ENCODE measurements at regions not wholly inside any gene's neighbourhood (a gene's known extent, or its start where the extent isn't known, plus 50 kb on each side); places are given as distances from the start of the nearest gene placed in this dataset.

DNA sequence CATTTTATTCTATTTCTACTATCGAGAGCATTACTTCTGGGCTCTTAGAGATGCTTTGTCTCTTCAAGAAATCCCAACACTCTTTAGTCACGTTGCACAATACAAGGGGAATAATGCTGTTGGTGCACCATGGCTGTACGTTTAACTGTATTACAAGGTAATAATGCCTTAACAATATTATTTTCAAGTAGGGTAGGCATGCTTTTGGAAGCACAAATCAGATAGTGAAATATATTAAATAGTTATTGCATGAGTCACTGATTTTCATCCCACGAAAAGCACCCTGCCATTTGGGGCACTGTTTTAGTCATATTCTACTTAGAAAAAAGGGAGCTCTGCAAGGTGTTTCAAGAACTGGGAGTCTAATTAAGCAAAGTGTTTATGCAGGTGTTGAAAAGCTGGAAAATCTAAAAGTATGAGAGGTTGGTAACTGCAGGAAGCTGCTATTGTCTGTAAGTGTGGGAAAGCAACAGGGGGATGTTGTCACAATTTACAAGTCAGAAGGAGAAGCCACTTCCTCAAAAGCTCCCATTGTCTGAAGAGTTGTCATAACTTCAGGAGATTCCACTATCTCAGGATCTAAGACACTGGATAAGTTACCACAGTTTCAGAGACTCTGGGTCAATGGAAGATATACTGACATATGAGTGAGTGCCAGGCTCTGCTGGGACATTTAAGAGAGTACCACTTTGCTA lies 218.2 kb downstream of the JRKL start:
- no peak for DNase-seq (ENCODE audit: low read depth in 2 of 2)

DNA sequence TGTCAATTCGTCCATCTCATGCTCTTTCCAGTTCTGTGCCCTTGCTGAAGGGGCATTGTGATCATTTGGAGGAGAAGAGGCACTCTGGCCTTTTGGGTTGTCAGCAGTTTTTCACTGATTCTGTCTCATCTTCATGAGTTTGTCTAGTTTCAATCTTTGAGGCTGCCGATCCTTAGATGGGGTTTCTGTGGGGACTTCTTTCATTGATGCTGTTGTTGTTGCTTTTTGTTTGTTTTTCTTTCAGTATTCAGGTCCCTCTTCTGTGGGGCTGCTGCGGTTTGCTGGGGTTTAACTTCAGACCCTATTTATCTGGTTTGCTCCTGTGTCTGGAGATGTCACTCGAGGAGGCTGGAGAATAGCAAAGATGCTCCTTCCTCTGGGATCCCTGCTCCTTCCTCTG lies 224.3 kb downstream of the JRKL start:
- DNase-seq (ENCODE audit: low read depth in 2 of 2) = no peak

DNA sequence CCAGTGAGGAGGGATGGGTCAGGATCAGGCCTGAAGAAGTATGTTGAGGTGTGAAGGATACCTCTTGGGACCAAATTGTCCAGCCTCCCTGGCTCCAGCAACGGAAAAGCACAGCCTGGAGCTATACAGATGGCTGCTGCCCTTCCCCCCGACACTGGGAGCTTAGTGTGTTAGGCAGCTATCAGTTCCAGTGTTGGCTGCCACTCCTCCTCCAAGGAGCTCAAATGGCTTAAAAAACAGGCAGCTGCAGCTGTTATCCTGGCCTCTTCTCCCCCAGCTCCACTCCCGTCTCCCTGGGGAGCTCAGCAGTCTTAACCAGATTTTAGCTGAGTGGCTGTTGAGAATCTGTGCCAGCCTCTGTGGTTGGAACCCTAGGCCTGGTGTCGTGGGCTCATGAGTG lies 225.0 kb downstream of the JRKL start:
- no peak for DNase-seq (ENCODE audit: low read depth in 2 of 2)

DNA sequence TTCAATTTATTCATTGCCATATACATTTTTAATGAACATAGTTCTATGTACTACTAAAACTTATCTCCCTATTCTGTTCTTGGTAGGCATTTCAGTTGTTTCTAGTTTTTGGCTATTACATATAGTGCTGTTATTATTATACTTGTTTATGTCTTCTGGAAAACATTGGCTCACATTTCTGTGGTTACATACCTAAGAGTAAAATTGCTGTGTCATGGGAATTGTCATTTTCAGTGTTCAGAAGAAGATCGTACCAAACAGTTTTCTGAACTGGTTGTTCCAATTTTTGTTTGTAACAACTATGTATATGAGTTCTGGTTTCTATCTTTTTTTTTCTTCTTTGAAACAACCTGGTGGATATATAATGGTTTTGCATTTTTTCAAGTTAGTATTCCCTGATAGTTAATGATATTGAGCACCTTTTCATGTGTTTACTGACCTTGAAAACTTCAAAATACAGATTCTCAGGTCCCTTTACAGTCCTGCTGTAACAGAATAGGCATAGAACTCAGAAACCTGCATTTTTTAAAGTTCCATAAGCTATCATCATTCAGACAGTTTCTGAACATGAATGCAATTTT lies 230.7 kb downstream of the JRKL start:
- no peak for DNase-seq (ENCODE audit: low read depth in 2 of 2)

DNA sequence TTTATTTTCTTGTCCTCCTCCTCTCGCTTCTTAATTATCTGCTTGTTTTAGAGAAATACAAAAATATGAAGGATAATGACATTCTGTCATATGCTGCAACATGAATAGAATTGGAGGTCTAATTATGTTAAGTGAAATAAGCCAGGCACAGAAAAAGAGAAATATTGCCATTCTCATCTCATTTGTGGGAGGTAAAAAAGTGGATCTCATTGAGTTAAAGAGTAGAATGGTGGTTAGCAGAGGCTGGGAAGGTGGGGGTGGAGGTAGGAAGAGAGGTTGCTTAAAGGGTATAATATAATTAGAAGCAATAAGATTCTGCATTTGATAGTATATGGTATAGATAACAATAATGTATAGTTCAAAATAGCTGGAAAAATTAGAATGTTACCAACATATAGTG lies 231.3 kb downstream of the JRKL start:
- DNase-seq (ENCODE audit: low read depth in 2 of 2) = no peak

DNA sequence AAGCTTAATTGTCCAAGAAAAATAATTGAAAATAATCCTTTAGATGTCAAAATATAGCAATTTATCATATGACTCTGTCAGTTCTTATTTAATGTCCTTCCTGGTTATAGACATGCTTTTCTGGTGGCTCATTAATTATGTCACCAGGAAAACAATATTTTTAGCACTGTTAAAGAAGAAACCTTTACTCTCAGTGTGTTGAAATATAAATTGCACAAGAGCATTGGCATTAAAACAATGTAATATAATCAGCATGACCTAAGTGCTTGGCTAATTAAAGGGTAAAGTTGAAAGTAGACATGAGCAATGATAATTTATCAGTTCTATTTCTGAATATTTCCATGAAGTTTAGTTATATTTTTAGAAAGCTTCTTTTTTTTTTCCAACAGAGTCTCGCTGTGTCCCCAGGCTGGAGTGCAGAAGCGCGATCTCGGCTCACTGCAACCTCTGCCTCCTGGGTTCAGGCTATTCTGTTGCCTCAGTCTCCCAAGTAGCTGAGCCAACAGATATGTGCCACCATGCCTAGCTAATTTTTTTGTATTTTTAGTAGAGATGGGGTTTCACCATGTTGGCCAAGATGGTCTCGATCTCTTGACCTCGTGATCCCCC lies 232.3 kb downstream of the JRKL start:
- DNase-seq (ENCODE audit: low read depth in 2 of 2) = no peak

DNA sequence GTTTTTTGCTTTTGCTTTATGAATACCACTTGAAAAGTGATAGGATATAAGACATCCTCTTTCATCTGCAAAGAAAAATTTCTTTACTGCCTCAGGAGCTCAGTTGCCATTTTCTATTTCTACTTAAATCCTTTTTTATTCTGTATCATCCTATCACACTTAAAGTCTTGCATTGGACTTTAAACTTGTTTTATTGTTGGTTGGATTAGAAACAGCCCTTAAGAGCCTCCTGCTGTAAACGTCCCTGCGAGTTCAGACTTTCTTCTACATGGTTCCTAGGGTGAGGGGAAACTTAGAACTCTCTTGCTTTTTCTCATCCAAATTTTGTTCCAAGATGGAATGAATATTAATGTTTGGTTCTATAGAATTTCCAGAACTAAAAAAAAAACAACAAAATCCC lies 234.3 kb downstream of the JRKL start:
- DNase-seq (ENCODE audit: low read depth in 2 of 2) = no peak

DNA sequence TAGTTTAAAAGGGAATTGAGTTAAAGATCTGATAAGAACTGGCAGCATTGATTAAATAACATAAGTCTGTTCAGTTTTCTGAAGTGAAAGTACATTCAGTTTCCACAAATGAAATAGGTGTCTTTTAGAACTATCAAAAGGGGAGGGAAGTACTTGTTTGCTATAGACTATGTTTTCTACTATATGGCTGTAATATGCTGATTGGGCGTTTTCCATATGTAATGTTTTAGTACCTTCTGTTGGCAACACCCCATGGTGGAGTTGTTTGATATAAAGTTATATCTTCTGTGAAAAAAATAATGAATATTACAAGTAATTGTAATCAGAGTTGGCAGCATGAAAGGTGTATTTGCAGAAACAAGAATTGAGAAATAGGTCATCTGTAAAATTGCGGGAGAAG lies 237.6 kb downstream of the JRKL start:
- no peak for DNase-seq (ENCODE audit: low read depth in 2 of 2)

DNA sequence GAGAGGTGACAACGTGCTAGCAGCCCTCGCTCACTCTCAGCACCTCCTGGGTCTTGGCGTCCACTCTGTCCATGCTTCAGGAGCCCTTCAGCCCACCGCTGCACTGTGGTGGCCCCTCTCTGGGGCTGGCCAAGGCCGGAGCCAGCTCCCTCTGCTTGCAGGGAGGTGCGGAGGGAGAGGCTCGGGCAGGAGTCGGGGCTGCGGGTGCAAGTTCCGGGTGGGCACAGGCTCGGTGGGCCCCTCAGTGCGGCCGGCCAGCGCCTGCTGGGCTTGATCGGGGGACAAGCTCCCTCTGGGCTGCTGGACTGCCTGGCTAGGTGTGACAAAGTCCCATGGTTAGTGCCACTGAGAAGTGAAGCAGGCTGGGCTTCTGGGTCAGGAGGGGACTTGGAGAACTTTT lies 245.8 kb downstream of the JRKL start:
- DNase-seq (ENCODE audit: low read depth in 2 of 2) = no peak

DNA sequence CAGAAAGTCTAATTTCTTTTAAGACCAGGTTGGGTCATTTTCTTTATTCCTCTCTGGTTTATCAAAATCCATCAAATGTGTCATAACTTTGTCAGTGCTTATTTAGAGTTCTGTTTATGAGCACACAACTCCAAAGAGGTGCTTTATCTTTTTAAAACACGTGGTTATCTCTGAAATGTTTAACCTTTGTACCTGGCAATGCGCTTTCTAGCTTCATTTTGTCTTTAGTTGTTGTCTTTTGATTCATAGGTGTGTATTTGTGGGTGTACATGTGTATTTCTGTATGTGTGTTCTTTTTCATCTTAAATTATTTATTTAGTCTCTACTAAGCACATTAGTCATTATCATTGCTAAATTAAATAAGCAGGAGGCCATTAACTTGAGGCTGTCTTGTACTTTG lies 251.4 kb downstream of the JRKL start:
- no peak for DNase-seq (ENCODE audit: low read depth in 2 of 2)

DNA sequence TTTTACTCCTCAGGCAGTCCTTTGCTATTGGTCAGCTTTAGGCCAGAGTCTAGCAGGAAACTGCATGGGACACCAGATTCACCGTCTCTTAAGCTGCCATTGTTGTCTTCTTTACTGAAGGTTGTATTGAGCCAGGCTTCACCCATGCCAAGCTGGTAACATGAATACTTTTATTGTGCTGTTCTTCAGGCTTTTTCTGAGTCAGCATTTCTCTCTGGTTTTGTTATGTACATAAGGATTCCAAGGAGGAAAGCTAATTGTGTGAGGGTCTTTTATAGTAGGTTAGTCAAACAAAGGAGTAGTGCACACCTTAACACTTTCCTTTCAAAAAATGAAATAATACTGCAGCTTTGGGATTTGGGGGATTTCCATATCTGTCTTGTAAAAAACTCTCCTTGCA lies 252.8 kb downstream of the JRKL start:
- no peak for DNase-seq (ENCODE audit: low read depth in 2 of 2)

DNA sequence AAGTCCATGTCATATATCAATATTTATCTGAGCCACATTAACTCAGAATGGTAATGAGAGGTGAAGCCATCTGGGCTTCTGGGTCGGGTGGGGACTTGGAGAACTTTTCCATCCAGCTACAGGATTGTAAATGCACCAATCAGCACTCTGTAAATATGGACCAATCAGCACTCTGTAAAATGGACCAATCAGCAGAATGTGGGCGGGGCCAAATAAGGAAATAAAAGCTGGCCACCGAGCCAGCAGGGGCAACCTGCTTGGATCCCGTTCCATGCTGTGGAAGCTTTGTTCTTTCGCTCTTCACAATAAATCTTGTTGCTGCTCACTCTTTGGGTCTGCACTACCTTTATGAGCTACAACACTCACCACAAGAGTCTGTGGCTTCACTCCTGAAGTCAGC lies 253.4 kb downstream of the JRKL start:
- no peak for DNase-seq (ENCODE audit: low read depth in 2 of 2)

DNA sequence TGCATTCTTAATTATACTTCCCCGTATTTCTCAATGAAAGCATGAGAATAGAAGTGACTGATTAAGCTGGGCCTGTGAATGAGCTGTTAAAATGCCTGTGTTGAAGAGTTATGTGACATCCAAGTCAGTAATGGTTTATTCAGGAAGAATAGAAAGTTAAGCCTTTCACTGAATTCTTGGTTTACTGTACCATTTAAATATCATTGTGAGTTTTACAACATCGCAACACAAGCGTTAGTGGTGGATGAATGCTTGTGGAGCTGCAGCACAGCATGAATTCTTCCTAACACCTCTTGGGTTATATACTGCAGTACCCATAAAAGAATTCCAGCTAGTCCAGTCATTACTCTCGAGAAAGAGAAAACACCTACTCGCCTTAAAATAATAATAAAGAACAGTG lies 257.8 kb downstream of the JRKL start:
- no peak for DNase-seq (ENCODE audit: low read depth in 2 of 2)

DNA sequence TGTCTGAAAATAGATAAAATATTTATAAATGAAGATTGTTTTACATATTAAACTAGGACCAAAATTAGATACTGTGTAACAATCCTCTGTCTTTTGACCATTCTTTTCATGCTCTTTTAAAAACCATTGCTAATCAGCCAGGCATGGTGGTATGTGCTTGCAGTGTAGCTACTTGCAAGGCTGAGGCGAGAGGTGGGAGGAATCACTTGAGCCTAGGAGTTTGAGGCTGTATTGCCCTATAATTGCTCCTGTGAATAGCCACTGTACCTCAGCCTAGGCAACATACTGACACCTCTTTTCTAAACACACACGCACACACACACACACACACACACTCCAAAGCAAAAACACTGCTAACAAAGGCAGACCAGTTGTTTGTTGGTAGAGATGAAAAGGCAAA lies 259.2 kb downstream of the JRKL start:
- no peak for DNase-seq (ENCODE audit: low read depth in 2 of 2)

DNA sequence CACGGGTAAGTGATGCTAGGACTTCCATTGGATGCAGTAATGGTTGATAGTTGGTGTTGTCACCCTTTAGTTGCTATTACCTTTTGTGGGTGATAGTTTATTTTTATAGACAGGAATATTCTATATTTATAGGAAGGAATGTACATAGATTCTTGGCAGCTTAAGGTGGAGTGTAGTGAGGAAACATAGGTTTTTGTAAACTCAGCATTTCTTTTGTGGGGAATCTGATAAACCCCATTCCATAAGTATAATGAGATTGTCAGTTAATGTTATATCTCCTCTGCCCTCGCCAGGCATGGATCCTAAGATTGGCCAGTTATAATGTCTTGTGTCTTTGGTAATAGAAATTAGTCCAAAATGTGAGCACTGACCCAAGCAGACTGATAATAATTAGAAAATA lies 262.7 kb downstream of the JRKL start:
- no peak for DNase-seq (ENCODE audit: low read depth in 2 of 2)

DNA sequence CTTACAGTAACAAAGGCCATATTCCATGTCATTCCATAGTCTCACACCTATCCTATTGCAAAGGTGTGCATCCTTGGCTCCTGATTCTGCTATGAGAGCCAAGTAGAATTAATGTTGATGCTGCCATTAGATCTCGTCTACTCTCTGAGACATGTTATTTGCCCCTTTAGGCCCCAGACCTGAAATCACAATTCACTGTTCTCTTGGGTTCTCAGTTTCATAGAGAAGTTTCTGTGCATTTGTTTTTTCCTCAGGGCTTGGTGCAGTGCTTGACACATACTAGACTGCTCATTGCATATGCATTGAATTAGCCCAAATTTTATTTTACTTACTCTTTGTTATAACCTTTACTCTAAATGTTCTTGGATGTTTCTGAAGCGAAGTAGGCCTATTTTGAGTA lies 265.7 kb downstream of the JRKL start:
- DNase-seq (ENCODE audit: low read depth in 2 of 2) = no peak

DNA sequence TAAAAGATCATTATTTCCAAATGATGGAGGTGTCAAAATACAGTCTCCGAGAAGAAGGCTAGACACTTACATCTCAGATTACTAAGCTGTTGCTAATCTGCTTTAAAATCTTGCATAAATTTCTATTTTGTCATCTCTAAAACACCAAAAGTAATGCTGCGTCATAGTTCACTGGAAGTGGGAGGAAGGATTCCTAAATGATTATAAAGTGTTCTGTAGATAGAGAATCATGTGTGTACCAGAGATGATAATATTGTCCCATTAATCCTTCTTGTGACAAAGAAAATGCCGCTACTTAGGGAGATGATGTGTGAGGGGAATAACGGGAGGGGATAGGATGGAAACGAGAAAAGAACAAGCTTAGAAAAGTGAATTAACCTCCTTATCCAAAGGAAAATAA lies 268.6 kb downstream of the JRKL start:
- no peak for DNase-seq (ENCODE audit: low read depth in 2 of 2)

DNA sequence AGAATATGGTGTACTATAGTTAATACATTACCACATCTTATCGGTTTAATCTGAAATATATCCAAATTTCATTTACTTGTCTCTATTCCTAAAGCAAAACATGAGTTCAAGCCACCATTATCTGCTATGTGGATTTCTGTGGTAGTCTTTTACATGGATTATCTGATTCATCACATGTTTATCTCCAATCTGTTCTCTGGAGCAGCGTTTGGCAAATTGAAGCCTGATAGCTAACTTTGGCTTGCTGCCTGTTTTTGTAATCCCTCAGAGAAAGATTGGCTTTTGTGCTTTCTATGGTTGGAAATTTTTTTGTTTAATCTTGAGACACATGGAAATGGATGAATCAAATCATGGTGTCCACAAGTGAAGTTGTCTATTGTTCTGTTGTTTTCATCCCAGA lies 274.3 kb downstream of the JRKL start:
- DNase-seq (ENCODE audit: low read depth in 2 of 2) = no peak

DNA sequence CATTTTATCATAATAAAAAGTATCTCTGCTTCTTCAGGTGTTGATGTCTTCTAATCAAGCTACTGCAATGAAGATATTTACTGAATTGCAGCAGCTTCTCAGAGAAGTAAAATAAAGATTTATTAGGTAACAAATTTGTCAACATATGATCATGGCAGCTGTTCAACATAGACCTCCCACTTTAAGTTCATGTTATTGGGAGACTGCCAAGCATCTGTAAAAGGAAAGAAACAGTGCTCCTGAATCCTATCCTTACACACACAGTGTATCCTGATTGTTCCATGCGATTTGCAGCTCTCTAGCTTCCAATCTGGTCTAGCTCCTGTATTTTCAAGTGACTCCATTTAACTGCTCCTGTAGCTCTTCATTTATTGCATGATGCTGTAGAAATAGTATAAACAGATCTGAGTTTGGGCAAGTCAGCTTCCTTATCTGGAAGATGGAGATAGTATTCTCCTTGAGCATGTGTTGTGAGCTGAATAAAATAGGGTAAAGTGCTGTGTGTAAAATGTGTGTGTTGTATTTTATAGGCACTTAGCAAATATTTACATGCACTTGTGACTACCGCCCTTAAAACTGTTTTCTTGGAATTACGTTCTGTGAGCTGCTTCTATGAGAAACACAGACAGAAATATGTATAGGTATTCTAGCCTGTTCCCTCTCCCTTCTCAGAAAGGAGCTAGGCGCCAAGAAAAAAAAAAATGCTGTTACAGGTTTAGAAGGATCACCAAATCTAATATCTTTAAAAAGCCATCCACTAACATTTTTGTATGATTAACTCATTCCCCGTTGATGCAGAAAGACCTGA lies 290.6 kb downstream of the JRKL start:
- DNase-seq (ENCODE audit: low read depth in 2 of 2) = no peak

DNA sequence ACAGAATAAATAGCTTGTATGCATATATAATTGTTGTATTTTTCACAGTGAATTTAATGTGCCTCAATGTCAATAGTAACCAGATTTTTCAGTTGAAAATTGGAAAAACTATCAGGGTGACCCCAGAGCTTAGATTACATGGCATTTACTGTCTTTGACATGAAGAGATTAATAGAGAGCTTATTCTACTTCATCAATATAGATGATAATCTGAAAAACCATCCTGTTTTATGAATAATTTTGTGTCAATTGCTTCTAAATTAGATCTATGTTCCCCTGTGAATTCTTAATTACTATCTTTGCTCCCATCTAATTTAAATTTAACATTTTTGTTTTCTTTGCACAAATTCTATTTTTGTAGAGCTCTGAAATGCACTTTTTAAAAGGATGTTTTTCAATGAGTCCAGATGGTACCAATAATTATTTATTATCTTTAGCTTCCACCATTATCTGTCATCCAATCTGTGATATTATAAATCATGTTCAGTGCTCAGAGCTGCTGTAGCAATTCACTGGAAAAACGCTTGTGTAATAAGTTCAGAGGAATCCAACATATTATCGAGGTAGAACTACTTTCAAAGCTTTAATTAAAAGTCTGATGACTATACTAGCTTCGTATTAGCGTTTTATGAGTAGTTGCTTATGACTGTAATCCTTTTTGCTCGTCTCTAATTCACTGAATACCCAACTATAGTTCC lies 291.4 kb downstream of the JRKL start:
- no peak for DNase-seq (ENCODE audit: low read depth in 2 of 2)

DNA sequence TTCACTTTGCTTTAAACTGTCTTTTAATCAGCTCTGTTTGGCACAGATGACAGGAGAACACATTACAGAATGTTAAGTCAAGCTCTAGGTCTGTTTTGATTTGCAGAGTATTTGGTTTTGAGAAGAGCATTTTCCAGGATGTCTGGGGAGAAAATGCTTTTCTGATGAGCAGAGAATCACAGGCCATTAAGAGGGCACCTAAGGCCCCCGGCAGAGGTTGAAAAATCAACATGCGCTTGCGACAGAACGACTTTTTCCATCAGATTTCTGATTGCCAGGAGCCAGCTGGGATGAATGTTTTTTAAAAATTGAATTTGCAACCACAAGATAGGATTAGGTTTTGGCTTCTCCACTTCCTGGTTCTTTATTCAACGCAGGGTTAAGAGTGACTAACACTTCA lies 304.5 kb downstream of the JRKL start:
- no peak for DNase-seq (ENCODE audit: low read depth in 2 of 2)

DNA sequence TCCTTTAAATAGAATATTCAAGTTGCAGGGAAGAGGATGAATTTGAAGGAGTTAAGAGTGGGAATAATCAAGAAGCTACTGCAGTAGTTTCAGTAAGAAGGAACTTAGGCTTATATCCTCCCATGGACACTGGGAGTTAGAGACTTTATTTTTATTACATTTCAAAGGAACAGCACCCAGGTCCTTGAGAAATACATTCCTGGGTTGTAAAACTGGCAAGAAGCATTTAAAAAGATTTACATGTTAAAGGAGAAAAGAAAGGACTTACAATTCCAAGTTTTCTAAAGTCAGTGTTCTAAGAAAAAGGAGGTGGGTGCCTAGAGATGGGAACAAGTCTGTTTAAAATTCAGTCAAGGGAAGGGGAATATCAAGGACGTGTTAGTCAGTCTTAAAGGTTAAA lies 306.9 kb downstream of the JRKL start:
- DNase-seq (ENCODE audit: low read depth in 2 of 2) = no peak

Measured in activated CD4-positive, alpha-beta T cell treated with anti-CD3 and anti-CD28 coated beads for 24 hours (primary cell).